ENCODE measurements at regions not wholly inside any gene's neighbourhood (a gene's known extent, or its start where the extent isn't known, plus 50 kb on each side); places are given as distances from the start of the nearest gene placed in this dataset.

DNA sequence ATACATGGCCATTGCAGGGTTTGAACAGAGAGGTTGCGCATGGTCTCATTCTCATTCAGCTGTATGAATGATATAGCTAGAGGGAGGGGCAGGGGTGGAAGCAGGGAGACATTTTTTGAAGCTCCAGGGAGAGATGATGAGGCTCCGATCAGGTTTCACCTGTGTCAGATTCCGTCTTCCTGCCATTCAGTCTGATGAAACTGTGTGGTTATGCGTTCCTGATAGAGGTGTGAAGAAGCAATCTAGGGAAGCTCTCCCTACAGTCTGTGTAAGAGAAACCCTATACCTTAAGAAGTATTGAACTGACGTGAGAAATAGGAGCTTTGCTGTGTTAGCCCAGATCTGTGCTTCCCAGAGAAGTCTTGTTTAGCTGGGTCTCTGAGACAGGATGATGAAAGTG, 171.9 kb upstream of the NDN start:
- no peaks in the 10 kb centered on the region for H3K4me1 ChIP-seq (ENCODE audit: control insufficient read depth in 5 of 5, insufficient read depth in 5 of 5, low read length in 5 of 5)
- ATAC-seq (ENCODE audit: insufficient read depth, low FRiP score): no peak
- no peaks in the 10 kb centered on the region for H3K27me3 ChIP-seq (ENCODE audit: control insufficient read depth in 3 of 3, insufficient read depth in 3 of 3, low read length in 2 of 3)
- WGBS, 2 donors: 76 to 86% methylated on average over 5 of the region's 5 CpGs
- DNase-seq: no peak
- TF ChIP-seq, protein P1, sequence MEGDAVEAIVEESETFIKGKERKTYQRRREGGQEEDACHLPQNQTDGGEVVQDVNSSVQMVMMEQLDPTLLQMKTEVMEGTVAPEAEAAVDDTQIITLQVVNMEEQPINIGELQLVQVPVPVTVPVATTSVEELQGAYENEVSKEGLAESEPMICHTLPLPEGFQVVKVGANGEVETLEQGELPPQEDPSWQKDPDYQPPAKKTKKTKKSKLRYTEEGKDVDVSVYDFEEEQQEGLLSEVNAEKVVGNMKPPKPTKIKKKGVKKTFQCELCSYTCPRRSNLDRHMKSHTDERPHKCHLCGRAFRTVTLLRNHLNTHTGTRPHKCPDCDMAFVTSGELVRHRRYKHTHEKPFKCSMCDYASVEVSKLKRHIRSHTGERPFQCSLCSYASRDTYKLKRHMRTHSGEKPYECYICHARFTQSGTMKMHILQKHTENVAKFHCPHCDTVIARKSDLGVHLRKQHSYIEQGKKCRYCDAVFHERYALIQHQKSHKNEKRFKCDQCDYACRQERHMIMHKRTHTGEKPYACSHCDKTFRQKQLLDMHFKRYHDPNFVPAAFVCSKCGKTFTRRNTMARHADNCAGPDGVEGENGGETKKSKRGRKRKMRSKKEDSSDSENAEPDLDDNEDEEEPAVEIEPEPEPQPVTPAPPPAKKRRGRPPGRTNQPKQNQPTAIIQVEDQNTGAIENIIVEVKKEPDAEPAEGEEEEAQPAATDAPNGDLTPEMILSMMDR (IDR thresholded peaks at IDR 0.05; ENCODE audit: control extremely low read depth, extremely low read depth): no peak
- no peak overlapping the region for H3K27ac ChIP-seq (ENCODE audit: low read depth in 1 of 2, low read length in 1 of 2)
- no peak overlapping the region for H3K4me3 ChIP-seq
- no peaks in the 10 kb centered on the region for H3K9me3 ChIP-seq (ENCODE audit: control insufficient read depth in 4 of 4, insufficient read depth in 3 of 4, low read length in 3 of 4)
- no peak overlapping the region for H3K9ac ChIP-seq (ENCODE audit: insufficient read depth in 1 of 2, low read length in 2 of 2)
- no peaks in the 10 kb centered on the region for H3K36me3 ChIP-seq (ENCODE audit: control insufficient read depth in 4 of 4, insufficient read depth in 4 of 4, low read length in 4 of 4)

DNA sequence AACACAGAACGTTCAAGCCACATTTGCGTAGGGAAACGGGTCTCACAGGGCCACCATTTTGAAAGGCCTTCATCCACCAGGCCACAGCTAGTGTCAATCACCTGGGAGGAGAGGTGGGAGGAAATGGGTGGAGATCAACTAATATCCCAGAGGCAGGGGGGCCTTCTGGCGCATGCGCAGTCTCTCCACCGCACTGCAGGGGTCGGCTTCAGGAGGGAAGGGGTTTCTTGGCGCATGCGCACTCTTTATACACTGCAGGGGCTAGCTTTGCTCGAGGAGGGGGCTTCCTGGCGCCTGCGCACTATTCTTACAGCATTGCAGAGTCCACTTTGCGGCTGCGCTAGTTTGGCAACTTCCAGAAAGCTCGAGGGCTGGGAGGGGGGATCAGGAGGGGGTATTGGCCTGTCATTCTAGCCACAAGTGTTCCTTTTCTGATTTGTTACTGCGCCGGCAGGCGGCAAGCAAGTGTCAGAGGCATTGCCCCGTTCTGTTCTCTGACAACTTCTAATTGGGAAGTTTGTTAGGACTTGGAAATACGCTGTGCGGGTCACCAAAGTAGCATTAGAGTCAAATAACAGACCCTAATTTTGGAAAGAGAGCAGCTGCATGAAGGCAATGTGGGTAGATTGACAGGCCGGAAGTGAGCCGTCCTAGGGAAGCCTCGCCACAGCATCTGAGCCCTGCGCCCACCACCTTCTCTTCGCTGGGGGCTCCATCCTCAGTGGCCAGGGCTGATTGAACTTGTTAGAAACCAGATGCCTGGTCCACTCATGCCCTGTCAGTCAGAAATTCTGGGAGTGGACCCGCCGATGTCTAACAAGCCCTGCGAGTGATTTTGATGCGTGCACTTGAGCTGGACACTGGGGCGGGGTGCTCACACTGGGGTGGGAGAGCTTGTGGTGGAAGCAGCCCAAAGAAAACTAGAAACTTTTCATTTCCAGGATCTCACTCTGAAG, 173.5 kb upstream of the NDN start:
- WGBS, 2 donors: 56 to 59% methylated on average over 31 of the region's 31 CpGs

DNA sequence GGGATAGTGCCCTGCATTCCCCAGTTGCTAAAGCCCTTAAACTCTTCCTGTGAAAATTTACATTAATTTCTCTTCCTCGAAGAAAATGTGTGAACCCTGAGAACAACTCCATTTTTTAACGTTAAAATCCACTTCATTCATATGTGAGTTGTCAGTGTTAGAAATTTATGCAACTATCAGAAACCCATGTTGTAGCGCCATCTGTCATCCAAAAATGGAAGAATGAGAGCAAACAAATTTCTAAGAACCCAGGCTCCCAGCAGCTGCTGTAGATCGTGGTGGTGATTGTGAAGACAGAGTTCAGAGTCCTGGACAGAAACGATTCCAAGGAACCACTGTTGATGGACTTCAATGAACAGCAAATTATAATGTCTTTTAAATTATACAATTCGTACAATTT, 179.7 kb upstream of the NDN start:
- DNase-seq (peak in 1 of 3 donors; percentile 46), ATAC-seq (ENCODE audit: insufficient read depth, low FRiP score) (no peak)
- no peak overlapping the region for H3K27ac ChIP-seq (ENCODE audit: low read depth in 1 of 2, low read length in 1 of 2)
- peaks cover 0 to 3% (median 0%) of the 10 kb centered on the region in 5 donors for H3K4me1 ChIP-seq (ENCODE audit: control insufficient read depth in 5 of 5, insufficient read depth in 5 of 5, low read length in 5 of 5)
- no peak overlapping the region for H3K4me3 ChIP-seq
- H3K9me3 ChIP-seq (ENCODE audit: control insufficient read depth in 4 of 4, insufficient read depth in 3 of 4, low read length in 3 of 4): no peaks in the 10 kb centered on the region
- WGBS, 2 donors: 35 to 39% methylated on average over 6 of the region's 6 CpGs
- H3K9ac ChIP-seq (ENCODE audit: insufficient read depth in 1 of 2, low read length in 2 of 2): no peak overlapping the region
- TF ChIP-seq, protein P1 (IDR thresholded peaks at IDR 0.05; ENCODE audit: control extremely low read depth, extremely low read depth): no peak
- no peaks in the 10 kb centered on the region for H3K36me3 ChIP-seq (ENCODE audit: control insufficient read depth in 4 of 4, insufficient read depth in 4 of 4, low read length in 4 of 4)
- no peaks in the 10 kb centered on the region for H3K27me3 ChIP-seq (ENCODE audit: control insufficient read depth in 3 of 3, insufficient read depth in 3 of 3, low read length in 2 of 3)

More for the DNA sequence above, 173.5 kb upstream of the NDN start:
- Histone ChIP-seq H3K36me3 (ENCODE audit: control insufficient read depth in 4 of 4, insufficient read depth in 4 of 4, low read length in 4 of 4) (no peaks in the 10 kb centered on the region), H3K9me3 (ENCODE audit: control insufficient read depth in 4 of 4, insufficient read depth in 3 of 4, low read length in 3 of 4) (no peaks in the 10 kb centered on the region), H3K27ac (ENCODE audit: low read depth in 1 of 2, low read length in 1 of 2) (no peak overlapping the region), H3K4me1 (ENCODE audit: control insufficient read depth in 5 of 5, insufficient read depth in 5 of 5, low read length in 5 of 5) (no peaks in the 10 kb centered on the region), H3K9ac (ENCODE audit: insufficient read depth in 1 of 2, low read length in 2 of 2) (no peak overlapping the region), H3K27me3 (ENCODE audit: control insufficient read depth in 3 of 3, insufficient read depth in 3 of 3, low read length in 2 of 3) (no peaks in the 10 kb centered on the region), H3K4me3 (no peak overlapping the region)
- TF ChIP-seq, protein P1 (IDR thresholded peaks at IDR 0.05; ENCODE audit: control extremely low read depth, extremely low read depth): no peak
- no peak for ATAC-seq (ENCODE audit: insufficient read depth, low FRiP score)
- peak; percentile 32 to 40 (median 39) for DNase-seq
